Upper lobe of left lung (tissue), 6 donors: ENCODE measurements at regions not wholly inside any gene's neighbourhood (a gene's known extent, or its start where the extent isn't known, plus 50 kb on each side); places are given as distances from the start of the nearest gene placed in this dataset.

Experiments
- ATAC-seq, 2 donors: fragments of 200-7000 bp; cut with Tn5 transposase; one replicate each; pipeline ENCODE4 v1.9.1; 2022; ENCODE audit warnings: mild to moderate bottlenecking in 2 of 2, moderate library complexity in 2 of 2; ENCODE audit not compliant: low FRiP score in 2 of 2
- DNase-seq, 2 donors: peaks; one replicate each; pipeline ENCODE4 v3.0.0-alpha.2; 2019 to 2020
- H3K27ac ChIP-seq, 4 donors: fragments of 200-600 bp; sonication (generic); one replicate each; pipeline ENCODE4 v1.5.1; 2016 to 2019
- H3K27me3 ChIP-seq, 4 donors: fragments of 200-600 bp; sonication (generic); one replicate each; pipeline ENCODE4 v1.5.1; 2017 to 2019
- H3K36me3 ChIP-seq, 4 donors: fragments of 200-600 bp; sonication (generic); one replicate each; pipeline ENCODE4 v1.5.1; 2016 to 2019
- H3K4me1 ChIP-seq, 4 donors: fragments of 200-600 bp; sonication (generic); one replicate each; pipeline ENCODE4 v1.5.1; 2018 to 2019
- H3K4me3 ChIP-seq, 4 donors: fragments of 200-600 bp; sonication (generic); one replicate each; pipeline ENCODE4 v1.5.1; 2017 to 2019; ENCODE audit warnings: mild to moderate bottlenecking in 2 of 4, moderate library complexity in 1 of 4
- H3K9me3 ChIP-seq, 4 donors: fragments of 200-600 bp; sonication (generic); one replicate each; pipeline ENCODE4 v1.5.1; 2018 to 2019
- CTCF ChIP-seq, 6 experiments: fragments of 450-650 bp in 4 of 6; fragments of 200-600 bp in 2 of 6; sonication (generic) in 2 of 6; IDR thresholded peaks; one replicate each; pipeline ENCODE4 v1.5.1; 2016 to 2019; ENCODE audit warnings: antibody characterized with exemption in 6 of 6
- EP300 ChIP-seq, 4 donors: sonication (generic); formaldehyde crosslinking; IDR thresholded peaks; one replicate each; pipeline ENCODE4 v1.5.1; 2017; ENCODE audit warnings: antibody characterized with exemption in 4 of 4, control low read depth in 2 of 4
- POLR2A ChIP-seq, 4 donors: fragments of 450-650 bp; IDR thresholded peaks; one replicate each; pipeline ENCODE4 v1.5.1; 2016 to 2017; ENCODE audit warnings: antibody characterized with exemption in 4 of 4, mild to moderate bottlenecking in 2 of 4
- POLR2AphosphoS5 ChIP-seq, 2 donors: sonication (generic); formaldehyde crosslinking; IDR thresholded peaks; one replicate each; pipeline ENCODE4 v1.5.1; 2017; ENCODE audit warnings: antibody characterized with exemption in 2 of 2
- WGBS, 2 donors: methylation state at CpG; one replicate each; pipeline ENCODE4 v1.1.5; 2017 to 2018; 5-methylcytosine and 5-hydroxymethylcytosine counted together
- donor health status: DM: no; HTN: no; CAD: no; lungs with moderate emphysema.
- donor health status: DM: no; HTN: yes; CAD: no; lungs with severe emphysema.

DNA sequence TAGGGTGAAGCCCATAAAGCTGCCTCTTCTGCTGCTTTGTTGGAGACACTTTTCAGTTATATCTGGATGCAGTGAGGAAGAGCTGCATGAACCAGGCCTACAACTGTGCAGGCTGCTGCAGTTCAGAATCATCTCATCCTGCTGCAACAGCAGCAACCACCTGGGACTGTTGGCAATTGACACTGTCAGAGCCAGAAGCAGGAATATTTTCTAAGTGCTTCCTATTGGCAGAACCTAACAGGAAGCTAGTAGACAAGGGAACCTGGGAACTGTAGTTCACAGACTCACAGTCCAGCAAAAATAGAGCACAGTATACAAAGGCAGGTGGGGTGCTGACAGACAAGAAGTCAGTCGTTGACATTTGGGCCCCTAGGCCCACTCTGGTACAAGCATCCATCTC is 452.9 kb upstream of the SPRED2 start:
- Histone ChIP-seq H3K4me1 (no peaks in the 10 kb centered on the region), H3K36me3 (no peaks in the 10 kb centered on the region), H3K9me3 (no peaks in the 10 kb centered on the region), H3K4me3 (no peak overlapping the region), H3K27me3 (no peaks in the 10 kb centered on the region), H3K27ac (no peak overlapping the region)
- no peak for ATAC-seq
- DNase-seq = no peak
- TF ChIP-seq POLR2A (IDR thresholded peaks at IDR 0.05) (no peak), POLR2AphosphoS5 (IDR thresholded peaks at IDR 0.05) (no peak), CTCF (IDR thresholded peaks at IDR 0.05) (no peak), EP300 (IDR thresholded peaks at IDR 0.05) (no peak)
- 74 to 86% methylated on average over 1 of the region's 1 CpG for WGBS, 2 donors

- Histone ChIP-seq H3K27me3 (no peaks in the 10 kb centered on the region), H3K36me3 (no peaks in the 10 kb centered on the region), H3K9me3 (no peaks in the 10 kb centered on the region), H3K4me1 (no peaks in the 10 kb centered on the region), H3K27ac (no peak overlapping the region), H3K4me3 (no peak overlapping the region)
- DNase-seq (no peak), ATAC-seq (no peak)
- 48 to 81% methylated on average over 1 of the region's 1 CpG for WGBS, 2 donors
- TF ChIP-seq POLR2A (IDR thresholded peaks at IDR 0.05) = no peak
- TF ChIP-seq EP300 (IDR thresholded peaks at IDR 0.05) = no peak
- TF ChIP-seq CTCF (IDR thresholded peaks at IDR 0.05) = no peak
- TF ChIP-seq POLR2AphosphoS5 (IDR thresholded peaks at IDR 0.05) = no peak
Observed at GRCh38 chr2:65881592-65881991, 449.2 kb upstream of the SPRED2 start.

GRCh38 chr2:65880436-65880835 is 448.0 kb upstream of the SPRED2 start:
- ATAC-seq (no peak), DNase-seq (no peak)
- no peaks in the 10 kb centered on the region for H3K27me3 ChIP-seq
- no peak for TF ChIP-seq EP300 (IDR thresholded peaks at IDR 0.05)
- TF ChIP-seq POLR2A (IDR thresholded peaks at IDR 0.05) = no peak
- no peak for TF ChIP-seq POLR2AphosphoS5 (IDR thresholded peaks at IDR 0.05)
- TF ChIP-seq CTCF (IDR thresholded peaks at IDR 0.05) = no peak
- H3K4me1 ChIP-seq = no peaks in the 10 kb centered on the region
- H3K9me3 ChIP-seq = no peaks in the 10 kb centered on the region
- no peak overlapping the region for H3K4me3 ChIP-seq
- H3K36me3 ChIP-seq = no peaks in the 10 kb centered on the region
- WGBS, 2 donors = 73 to 74% methylated on average over 8 of the region's 8 CpGs
- H3K27ac ChIP-seq = no peak overlapping the region

- TF ChIP-seq CTCF (IDR thresholded peaks at IDR 0.05) = no peak
- TF ChIP-seq EP300 (IDR thresholded peaks at IDR 0.05) = no peak
- TF ChIP-seq POLR2A (IDR thresholded peaks at IDR 0.05) = no peak
- no peak for TF ChIP-seq POLR2AphosphoS5 (IDR thresholded peaks at IDR 0.05)
- H3K27ac ChIP-seq = no peak overlapping the region
- no peaks in the 10 kb centered on the region for H3K36me3 ChIP-seq
- no peak overlapping the region for H3K4me3 ChIP-seq
- no peaks in the 10 kb centered on the region for H3K27me3 ChIP-seq
- DNase-seq = no peak
- no peaks in the 10 kb centered on the region for H3K9me3 ChIP-seq
- H3K4me1 ChIP-seq = no peaks in the 10 kb centered on the region
- ATAC-seq = no peak
- WGBS, 2 donors = 31 to 41% methylated on average over 3 of the region's 3 CpGs
Observed at GRCh38 chr2:65878011-65878340, 445.6 kb upstream of the SPRED2 start.

- peak in 1 of 2 donors; percentile 35 for ATAC-seq
- TF ChIP-seq CTCF (IDR thresholded peaks at IDR 0.05) (no peak), POLR2A (IDR thresholded peaks at IDR 0.05) (no peak), EP300 (IDR thresholded peaks at IDR 0.05) (no peak), POLR2AphosphoS5 (IDR thresholded peaks at IDR 0.05) (no peak)
- Histone ChIP-seq H3K4me1 (no peaks in the 10 kb centered on the region), H3K9me3 (no peaks in the 10 kb centered on the region), H3K27me3 (no peaks in the 10 kb centered on the region), H3K27ac (no peak overlapping the region), H3K4me3 (no peak overlapping the region), H3K36me3 (no peaks in the 10 kb centered on the region)
- no peak for DNase-seq
- 72 to 77% methylated on average over 7 of the region's 7 CpGs for WGBS, 2 donors
Observed at GRCh38 chr2:65877331-65878010, 445.1 kb upstream of the SPRED2 start.
